ENCODE measurements at regions not wholly inside any gene's neighbourhood (a gene's known extent, or its start where the extent isn't known, plus 50 kb on each side); places are given as distances from the start of the nearest gene placed in this dataset.

DNA sequence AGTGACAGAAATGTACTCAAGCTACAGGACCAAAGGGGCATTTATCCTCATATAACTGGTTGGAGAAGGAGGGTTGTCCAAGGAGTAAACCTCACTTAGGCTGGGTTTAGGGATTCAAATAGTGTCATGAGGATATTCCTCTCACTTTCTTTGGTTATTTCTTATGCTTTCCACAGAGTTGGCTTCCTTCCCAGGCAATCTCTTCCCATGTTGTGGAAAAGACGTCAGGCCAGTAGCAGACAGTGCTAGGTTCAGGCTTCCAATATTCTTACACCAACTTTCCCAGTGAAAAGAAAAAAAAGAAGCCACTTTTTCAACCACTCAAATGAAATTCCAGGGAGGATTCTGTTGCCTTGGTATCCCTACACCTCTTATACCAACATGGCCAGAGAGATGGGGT is 653.0 kb downstream of the C4orf33 start (continued):
- TF ChIP-seq, protein P1, sequence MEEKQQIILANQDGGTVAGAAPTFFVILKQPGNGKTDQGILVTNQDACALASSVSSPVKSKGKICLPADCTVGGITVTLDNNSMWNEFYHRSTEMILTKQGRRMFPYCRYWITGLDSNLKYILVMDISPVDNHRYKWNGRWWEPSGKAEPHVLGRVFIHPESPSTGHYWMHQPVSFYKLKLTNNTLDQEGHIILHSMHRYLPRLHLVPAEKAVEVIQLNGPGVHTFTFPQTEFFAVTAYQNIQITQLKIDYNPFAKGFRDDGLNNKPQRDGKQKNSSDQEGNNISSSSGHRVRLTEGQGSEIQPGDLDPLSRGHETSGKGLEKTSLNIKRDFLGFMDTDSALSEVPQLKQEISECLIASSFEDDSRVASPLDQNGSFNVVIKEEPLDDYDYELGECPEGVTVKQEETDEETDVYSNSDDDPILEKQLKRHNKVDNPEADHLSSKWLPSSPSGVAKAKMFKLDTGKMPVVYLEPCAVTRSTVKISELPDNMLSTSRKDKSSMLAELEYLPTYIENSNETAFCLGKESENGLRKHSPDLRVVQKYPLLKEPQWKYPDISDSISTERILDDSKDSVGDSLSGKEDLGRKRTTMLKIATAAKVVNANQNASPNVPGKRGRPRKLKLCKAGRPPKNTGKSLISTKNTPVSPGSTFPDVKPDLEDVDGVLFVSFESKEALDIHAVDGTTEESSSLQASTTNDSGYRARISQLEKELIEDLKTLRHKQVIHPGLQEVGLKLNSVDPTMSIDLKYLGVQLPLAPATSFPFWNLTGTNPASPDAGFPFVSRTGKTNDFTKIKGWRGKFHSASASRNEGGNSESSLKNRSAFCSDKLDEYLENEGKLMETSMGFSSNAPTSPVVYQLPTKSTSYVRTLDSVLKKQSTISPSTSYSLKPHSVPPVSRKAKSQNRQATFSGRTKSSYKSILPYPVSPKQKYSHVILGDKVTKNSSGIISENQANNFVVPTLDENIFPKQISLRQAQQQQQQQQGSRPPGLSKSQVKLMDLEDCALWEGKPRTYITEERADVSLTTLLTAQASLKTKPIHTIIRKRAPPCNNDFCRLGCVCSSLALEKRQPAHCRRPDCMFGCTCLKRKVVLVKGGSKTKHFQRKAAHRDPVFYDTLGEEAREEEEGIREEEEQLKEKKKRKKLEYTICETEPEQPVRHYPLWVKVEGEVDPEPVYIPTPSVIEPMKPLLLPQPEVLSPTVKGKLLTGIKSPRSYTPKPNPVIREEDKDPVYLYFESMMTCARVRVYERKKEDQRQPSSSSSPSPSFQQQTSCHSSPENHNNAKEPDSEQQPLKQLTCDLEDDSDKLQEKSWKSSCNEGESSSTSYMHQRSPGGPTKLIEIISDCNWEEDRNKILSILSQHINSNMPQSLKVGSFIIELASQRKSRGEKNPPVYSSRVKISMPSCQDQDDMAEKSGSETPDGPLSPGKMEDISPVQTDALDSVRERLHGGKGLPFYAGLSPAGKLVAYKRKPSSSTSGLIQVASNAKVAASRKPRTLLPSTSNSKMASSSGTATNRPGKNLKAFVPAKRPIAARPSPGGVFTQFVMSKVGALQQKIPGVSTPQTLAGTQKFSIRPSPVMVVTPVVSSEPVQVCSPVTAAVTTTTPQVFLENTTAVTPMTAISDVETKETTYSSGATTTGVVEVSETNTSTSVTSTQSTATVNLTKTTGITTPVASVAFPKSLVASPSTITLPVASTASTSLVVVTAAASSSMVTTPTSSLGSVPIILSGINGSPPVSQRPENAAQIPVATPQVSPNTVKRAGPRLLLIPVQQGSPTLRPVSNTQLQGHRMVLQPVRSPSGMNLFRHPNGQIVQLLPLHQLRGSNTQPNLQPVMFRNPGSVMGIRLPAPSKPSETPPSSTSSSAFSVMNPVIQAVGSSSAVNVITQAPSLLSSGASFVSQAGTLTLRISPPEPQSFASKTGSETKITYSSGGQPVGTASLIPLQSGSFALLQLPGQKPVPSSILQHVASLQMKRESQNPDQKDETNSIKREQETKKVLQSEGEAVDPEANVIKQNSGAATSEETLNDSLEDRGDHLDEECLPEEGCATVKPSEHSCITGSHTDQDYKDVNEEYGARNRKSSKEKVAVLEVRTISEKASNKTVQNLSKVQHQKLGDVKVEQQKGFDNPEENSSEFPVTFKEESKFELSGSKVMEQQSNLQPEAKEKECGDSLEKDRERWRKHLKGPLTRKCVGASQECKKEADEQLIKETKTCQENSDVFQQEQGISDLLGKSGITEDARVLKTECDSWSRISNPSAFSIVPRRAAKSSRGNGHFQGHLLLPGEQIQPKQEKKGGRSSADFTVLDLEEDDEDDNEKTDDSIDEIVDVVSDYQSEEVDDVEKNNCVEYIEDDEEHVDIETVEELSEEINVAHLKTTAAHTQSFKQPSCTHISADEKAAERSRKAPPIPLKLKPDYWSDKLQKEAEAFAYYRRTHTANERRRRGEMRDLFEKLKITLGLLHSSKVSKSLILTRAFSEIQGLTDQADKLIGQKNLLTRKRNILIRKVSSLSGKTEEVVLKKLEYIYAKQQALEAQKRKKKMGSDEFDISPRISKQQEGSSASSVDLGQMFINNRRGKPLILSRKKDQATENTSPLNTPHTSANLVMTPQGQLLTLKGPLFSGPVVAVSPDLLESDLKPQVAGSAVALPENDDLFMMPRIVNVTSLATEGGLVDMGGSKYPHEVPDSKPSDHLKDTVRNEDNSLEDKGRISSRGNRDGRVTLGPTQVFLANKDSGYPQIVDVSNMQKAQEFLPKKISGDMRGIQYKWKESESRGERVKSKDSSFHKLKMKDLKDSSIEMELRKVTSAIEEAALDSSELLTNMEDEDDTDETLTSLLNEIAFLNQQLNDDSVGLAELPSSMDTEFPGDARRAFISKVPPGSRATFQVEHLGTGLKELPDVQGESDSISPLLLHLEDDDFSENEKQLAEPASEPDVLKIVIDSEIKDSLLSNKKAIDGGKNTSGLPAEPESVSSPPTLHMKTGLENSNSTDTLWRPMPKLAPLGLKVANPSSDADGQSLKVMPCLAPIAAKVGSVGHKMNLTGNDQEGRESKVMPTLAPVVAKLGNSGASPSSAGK (IDR thresholded peaks at IDR 0.05) = no peak
- TF ChIP-seq CBX3 (IDR thresholded peaks at IDR 0.05; ENCODE audit: borderline replicate concordance in 1 of 2, low read length in 2 of 2) (no peak), FIP1L1 (IDR thresholded peaks at IDR 0.05; ENCODE audit: low read depth, low read length, poor library complexity, severe bottlenecking) (no peak), GTF2A2 (tag; IDR thresholded peaks at IDR 0.05) (no peak), SP2 (IDR thresholded peaks at IDR 0.05; ENCODE audit: extremely low read depth, low read depth, low read length, poor library complexity, severe bottlenecking) (no peak), HCFC1 (IDR thresholded peaks at IDR 0.05; ENCODE audit: low read depth, low read length) (no peak), ETV5 (CRISPR knock-in tag; IDR thresholded peaks at IDR 0.05; ENCODE audit: low read depth) (no peak), SMARCA5 (IDR thresholded peaks at IDR 0.05) (no peak)
